DOHH2 (cell line): ENCODE measurements at regions not wholly inside any gene's neighbourhood (a gene's known extent, or its start where the extent isn't known, plus 50 kb on each side); places are given as distances from the start of the nearest gene placed in this dataset.

Experiments
- EZH2phosphoT487 ChIP-seq: fragments of 200-600 bp; sonication (generic); IDR thresholded peaks from 2 replicates; pipeline ENCODE4 v1.6.1; 2017; ENCODE audit warnings: borderline replicate concordance, mild to moderate bottlenecking, antibody characterized with exemption, low read length, moderate library complexity, mixed read lengths
- TF ChIP-seq, protein P1 (sequence below): fragments of 200-600 bp; sonication (generic); IDR thresholded peaks from one replicate; pipeline ENCODE4 v1.5.1; 2014; ENCODE audit warnings: antibody characterized with exemption, mild to moderate bottlenecking, low read depth, low read length; ENCODE audit not compliant: poor library complexity, severe bottlenecking

DNA sequence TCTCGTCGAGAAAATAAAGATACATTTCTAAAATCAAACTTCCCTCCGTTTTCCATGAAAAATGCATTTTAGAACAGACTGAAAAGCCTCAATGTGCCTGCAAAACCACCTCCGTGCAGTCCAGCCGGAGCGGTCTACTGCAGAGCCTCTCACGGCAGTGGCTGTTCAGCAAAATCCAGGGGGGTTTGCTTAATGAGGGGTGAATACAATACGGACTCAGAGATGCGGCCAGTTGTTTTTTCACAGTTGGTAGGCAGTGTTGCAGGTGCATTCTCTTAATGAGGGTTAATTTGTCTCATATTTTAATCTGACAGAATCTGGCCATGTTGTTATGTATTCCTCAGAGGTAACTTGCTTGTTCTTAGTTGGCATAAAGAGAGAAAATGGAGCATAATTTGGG is 223.0 kb downstream of the EBLN2 start:
- TF ChIP-seq, protein P1, sequence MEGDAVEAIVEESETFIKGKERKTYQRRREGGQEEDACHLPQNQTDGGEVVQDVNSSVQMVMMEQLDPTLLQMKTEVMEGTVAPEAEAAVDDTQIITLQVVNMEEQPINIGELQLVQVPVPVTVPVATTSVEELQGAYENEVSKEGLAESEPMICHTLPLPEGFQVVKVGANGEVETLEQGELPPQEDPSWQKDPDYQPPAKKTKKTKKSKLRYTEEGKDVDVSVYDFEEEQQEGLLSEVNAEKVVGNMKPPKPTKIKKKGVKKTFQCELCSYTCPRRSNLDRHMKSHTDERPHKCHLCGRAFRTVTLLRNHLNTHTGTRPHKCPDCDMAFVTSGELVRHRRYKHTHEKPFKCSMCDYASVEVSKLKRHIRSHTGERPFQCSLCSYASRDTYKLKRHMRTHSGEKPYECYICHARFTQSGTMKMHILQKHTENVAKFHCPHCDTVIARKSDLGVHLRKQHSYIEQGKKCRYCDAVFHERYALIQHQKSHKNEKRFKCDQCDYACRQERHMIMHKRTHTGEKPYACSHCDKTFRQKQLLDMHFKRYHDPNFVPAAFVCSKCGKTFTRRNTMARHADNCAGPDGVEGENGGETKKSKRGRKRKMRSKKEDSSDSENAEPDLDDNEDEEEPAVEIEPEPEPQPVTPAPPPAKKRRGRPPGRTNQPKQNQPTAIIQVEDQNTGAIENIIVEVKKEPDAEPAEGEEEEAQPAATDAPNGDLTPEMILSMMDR = no peak
- TF ChIP-seq EZH2phosphoT487 = no peak
